ENCODE measurements at regions not wholly inside any gene's neighbourhood (a gene's known extent, or its start where the extent isn't known, plus 50 kb on each side); places are given as distances from the start of the nearest gene placed in this dataset.

DNA sequence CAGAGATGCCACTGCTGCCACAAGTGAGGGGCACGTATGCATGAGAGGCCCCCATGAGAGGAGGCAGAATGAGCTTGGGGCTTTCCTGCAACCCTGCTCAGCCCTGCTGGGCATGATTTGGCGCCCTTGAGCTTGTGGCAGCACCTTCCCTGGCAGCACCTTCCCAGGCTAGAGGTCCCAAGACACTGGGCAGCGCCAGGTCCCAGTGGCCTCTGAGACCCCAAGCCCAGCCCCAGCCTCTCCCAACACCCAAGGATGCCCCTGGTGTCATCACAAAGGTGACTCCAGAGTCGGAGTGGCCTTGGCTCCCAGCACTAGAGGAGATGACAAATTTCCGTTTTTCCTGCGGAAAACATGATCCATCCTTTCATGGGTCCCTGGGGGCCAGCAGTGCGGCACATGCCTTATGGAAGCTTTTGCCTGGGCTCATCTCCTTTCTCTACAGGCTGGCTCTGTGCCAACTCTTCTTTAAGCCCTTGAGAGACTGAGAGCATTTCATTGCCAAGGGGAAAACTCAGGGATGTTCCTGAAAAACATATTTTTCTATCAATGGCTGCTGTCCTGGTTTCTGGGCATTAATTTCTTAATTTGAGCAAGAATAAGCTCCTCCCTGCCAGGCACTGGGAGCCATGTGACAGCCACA is 77.1 kb upstream of the ADAMTS2 start (continued):
- TF ChIP-seq, protein P1, sequence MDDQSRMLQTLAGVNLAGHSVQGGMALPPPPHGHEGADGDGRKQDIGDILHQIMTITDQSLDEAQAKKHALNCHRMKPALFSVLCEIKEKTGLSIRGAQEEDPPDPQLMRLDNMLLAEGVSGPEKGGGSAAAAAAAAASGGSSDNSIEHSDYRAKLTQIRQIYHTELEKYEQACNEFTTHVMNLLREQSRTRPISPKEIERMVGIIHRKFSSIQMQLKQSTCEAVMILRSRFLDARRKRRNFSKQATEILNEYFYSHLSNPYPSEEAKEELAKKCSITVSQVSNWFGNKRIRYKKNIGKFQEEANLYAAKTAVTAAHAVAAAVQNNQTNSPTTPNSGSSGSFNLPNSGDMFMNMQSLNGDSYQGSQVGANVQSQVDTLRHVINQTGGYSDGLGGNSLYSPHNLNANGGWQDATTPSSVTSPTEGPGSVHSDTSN (IDR thresholded peaks at IDR 0.05; ENCODE audit: insufficient replicate concordance, low read depth, low read length) = no peak
- TF ChIP-seq RAD21 (IDR thresholded peaks at IDR 0.05; ENCODE audit: insufficient read depth, low read depth, low read length) (no peak), NFXL1 (IDR thresholded peaks at IDR 0.05; ENCODE audit: borderline replicate concordance) (no peak)
- TF ChIP-seq, protein P2, sequence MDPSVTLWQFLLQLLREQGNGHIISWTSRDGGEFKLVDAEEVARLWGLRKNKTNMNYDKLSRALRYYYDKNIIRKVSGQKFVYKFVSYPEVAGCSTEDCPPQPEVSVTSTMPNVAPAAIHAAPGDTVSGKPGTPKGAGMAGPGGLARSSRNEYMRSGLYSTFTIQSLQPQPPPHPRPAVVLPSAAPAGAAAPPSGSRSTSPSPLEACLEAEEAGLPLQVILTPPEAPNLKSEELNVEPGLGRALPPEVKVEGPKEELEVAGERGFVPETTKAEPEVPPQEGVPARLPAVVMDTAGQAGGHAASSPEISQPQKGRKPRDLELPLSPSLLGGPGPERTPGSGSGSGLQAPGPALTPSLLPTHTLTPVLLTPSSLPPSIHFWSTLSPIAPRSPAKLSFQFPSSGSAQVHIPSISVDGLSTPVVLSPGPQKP (IDR thresholded peaks at IDR 0.05; ENCODE audit: low read depth, low read length) = no peak
- TF ChIP-seq, protein P3, sequence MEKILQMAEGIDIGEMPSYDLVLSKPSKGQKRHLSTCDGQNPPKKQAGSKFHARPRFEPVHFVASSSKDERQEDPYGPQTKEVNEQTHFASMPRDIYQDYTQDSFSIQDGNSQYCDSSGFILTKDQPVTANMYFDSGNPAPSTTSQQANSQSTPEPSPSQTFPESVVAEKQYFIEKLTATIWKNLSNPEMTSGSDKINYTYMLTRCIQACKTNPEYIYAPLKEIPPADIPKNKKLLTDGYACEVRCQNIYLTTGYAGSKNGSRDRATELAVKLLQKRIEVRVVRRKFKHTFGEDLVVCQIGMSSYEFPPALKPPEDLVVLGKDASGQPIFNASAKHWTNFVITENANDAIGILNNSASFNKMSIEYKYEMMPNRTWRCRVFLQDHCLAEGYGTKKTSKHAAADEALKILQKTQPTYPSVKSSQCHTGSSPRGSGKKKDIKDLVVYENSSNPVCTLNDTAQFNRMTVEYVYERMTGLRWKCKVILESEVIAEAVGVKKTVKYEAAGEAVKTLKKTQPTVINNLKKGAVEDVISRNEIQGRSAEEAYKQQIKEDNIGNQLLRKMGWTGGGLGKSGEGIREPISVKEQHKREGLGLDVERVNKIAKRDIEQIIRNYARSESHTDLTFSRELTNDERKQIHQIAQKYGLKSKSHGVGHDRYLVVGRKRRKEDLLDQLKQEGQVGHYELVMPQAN (conservative IDR thresholded peaks at IDR 0.05) = no peak
- TF ChIP-seq, protein P4, sequence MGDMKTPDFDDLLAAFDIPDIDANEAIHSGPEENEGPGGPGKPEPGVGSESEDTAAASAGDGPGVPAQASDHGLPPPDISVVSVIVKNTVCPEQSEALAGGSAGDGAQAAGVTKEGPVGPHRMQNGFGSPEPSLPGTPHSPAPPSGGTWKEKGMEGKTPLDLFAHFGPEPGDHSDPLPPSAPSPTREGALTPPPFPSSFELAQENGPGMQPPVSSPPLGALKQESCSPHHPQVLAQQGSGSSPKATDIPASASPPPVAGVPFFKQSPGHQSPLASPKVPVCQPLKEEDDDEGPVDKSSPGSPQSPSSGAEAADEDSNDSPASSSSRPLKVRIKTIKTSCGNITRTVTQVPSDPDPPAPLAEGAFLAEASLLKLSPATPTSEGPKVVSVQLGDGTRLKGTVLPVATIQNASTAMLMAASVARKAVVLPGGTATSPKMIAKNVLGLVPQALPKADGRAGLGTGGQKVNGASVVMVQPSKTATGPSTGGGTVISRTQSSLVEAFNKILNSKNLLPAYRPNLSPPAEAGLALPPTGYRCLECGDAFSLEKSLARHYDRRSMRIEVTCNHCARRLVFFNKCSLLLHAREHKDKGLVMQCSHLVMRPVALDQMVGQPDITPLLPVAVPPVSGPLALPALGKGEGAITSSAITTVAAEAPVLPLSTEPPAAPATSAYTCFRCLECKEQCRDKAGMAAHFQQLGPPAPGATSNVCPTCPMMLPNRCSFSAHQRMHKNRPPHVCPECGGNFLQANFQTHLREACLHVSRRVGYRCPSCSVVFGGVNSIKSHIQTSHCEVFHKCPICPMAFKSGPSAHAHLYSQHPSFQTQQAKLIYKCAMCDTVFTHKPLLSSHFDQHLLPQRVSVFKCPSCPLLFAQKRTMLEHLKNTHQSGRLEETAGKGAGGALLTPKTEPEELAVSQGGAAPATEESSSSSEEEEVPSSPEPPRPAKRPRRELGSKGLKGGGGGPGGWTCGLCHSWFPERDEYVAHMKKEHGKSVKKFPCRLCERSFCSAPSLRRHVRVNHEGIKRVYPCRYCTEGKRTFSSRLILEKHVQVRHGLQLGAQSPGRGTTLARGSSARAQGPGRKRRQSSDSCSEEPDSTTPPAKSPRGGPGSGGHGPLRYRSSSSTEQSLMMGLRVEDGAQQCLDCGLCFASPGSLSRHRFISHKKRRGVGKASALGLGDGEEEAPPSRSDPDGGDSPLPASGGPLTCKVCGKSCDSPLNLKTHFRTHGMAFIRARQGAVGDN (IDR thresholded peaks at IDR 0.05) = no peak
